K562 (cell line): ENCODE measurements at regions not wholly inside any gene's neighbourhood (a gene's known extent, or its start where the extent isn't known, plus 50 kb on each side); places are given as distances from the start of the nearest gene placed in this dataset.

Source experiments
- ATAC-seq: fragments of 200-7000 bp; cut with Tn5 transposase; 3 replicates; pipeline ENCODE4 v1.9.1; 2020; ENCODE audit warnings: moderate library complexity
- BruUV-seq: library from RNA; stranded (reverse); fragments of 400-500 nt; replicated peaks from 2 replicates; lab custom pipeline; 2021; lab: Mats Ljungman, UMichigan
- CTCF ChIA-PET: fragments of 300-600 bp; formaldehyde crosslinking; extraction: SDS; loops from one replicate; lab custom pipeline; 2021; ENCODE audit warnings: low intra/inter-chr PET ratio; lab: Yijun Ruan, JAX
- POLR2A ChIA-PET: fragments of 300-600, 350-650 bp; sonication (Branson Sonifier 250); formaldehyde crosslinking; extraction: SDS; loops from one replicate; lab custom pipeline; 2021; ENCODE audit warnings: antibody characterized with exemption, inconsistent platforms; lab: Yijun Ruan, JAX
- DNase-seq, 4 experiments: peaks; one replicate each; pipeline versions ENCODE4 v3.0.0 to v3.0.0-alpha.2; 2011 to 2018; ENCODE audit warnings: low spot score in 3 of 4, mixed read lengths in 3 of 4; ENCODE audit errors: extremely low read depth in 1 of 4
- FAIRE-seq: peaks from 2 replicates; lab custom pipeline; 2011; peaks lifted over from hg19 to GRCh38; lab: Jason Lieb, UNC
- H2AFZ ChIP-seq: 2 replicates; pipeline ENCODE4 v1.6.0; 2011; ENCODE audit warnings: low read depth, low read length, control low read depth, inconsistent platforms
- H3K27ac ChIP-seq: fragments of 200-600 bp; 3 replicates; pipeline ENCODE4 v1.8.0; 2011; ENCODE audit warnings: low read depth, mild to moderate bottlenecking, control low read depth, inconsistent platforms, low read length, moderate library complexity, mixed read lengths; ENCODE audit errors: extremely low read depth
- H3K27me3 ChIP-seq, 2 experiments: fragments of 300-600 bp in 1 of 2; 2 replicates in 1 of 2; 3 replicates in 1 of 2; pipeline versions ENCODE4 v1.6.0 to v1.8.0; 2011; ENCODE audit warnings: inconsistent platforms in 2 of 2, low read length in 2 of 2, mild to moderate bottlenecking in 1 of 2, mixed read lengths in 1 of 2, moderate library complexity in 1 of 2; ENCODE audit not compliant: control insufficient read depth in 2 of 2, insufficient read depth in 2 of 2
- H3K36me3 ChIP-seq: fragments of 300-600 bp; 3 replicates; pipeline ENCODE4 v1.8.0; 2011; ENCODE audit warnings: mild to moderate bottlenecking, low read length, inconsistent platforms; ENCODE audit not compliant: control insufficient read depth, insufficient read depth
- H3K4me1 ChIP-seq, 2 experiments: fragments of 200-600 bp in 1 of 2; replicated peaks in 1 of 2; 2 replicates in 1 of 2; 3 replicates in 1 of 2; pipeline versions ENCODE4 v1.5.1 to v1.8.0; 2011; ENCODE audit warnings: inconsistent platforms in 2 of 2, low read length in 2 of 2, mild to moderate bottlenecking in 1 of 2, mixed read lengths in 1 of 2, moderate library complexity in 1 of 2; ENCODE audit not compliant: control insufficient read depth in 2 of 2, insufficient read depth in 2 of 2
- H3K4me2 ChIP-seq: 2 replicates; pipeline ENCODE4 v1.6.1; 2011; ENCODE audit warnings: low read length, control low read depth, inconsistent platforms, mixed read lengths; ENCODE audit not compliant: insufficient read depth
- H3K4me3 ChIP-seq: fragments of 200-600 bp; sonication (generic), shearing (Covaris generic); 2 replicates; pipeline ENCODE4 v1.5.1; 2016; ENCODE audit warnings: control low read depth, inconsistent platforms
- H3K79me2 ChIP-seq: fragments of 200-600 bp; 3 replicates; pipeline ENCODE4 v1.8.0; 2011; ENCODE audit warnings: low read length, inconsistent platforms; ENCODE audit not compliant: control insufficient read depth, insufficient read depth
- H3K9ac ChIP-seq, 2 experiments: 2 replicates each; pipeline versions ENCODE4 v1.6.0 to v1.6.1; 2011; ENCODE audit warnings: low read depth in 2 of 2, low read length in 2 of 2, control low read depth in 1 of 2, inconsistent platforms in 1 of 2, mild to moderate bottlenecking in 1 of 2, mixed read lengths in 1 of 2; ENCODE audit not compliant: insufficient read depth in 1 of 2
- H3K9me1 ChIP-seq: one replicate; pipeline ENCODE4 v1.6.0; 2011; ENCODE audit warnings: inconsistent platforms, mild to moderate bottlenecking, low read length, moderate library complexity; ENCODE audit not compliant: control insufficient read depth, insufficient read depth
- H3K9me3 ChIP-seq: replicated peaks from 2 replicates; pipeline ENCODE4 v1.5.1; 2011; ENCODE audit warnings: low read depth, low read length, inconsistent platforms; ENCODE audit not compliant: control insufficient read depth, insufficient read depth
- H4K20me1 ChIP-seq: replicated peaks from 2 replicates; pipeline ENCODE4 v1.6.1; 2011; ENCODE audit warnings: low read length, inconsistent platforms, mixed read lengths; ENCODE audit not compliant: control insufficient read depth, insufficient read depth
- PBX2 ChIP-seq, 2 experiments: IDR thresholded peaks in 1 of 2; conservative IDR thresholded peaks in 1 of 2; 2 replicates each; pipeline ENCODE4 v1.6.1; 2016; ENCODE audit warnings: low read depth in 2 of 2, mild to moderate bottlenecking in 1 of 2, missing compliant biosample characterization in 1 of 2, missing genetic modification characterization in 1 of 2, moderate library complexity in 1 of 2
- PKNOX1 ChIP-seq: fragments of 450-650 bp; IDR thresholded peaks from 2 replicates; pipeline ENCODE4 v1.6.1; 2016
- SRSF3 ChIP-seq: fragments of 200-400 bp; formaldehyde crosslinking; IDR thresholded peaks from 2 replicates; pipeline ENCODE4 v1.6.1; 2016; ENCODE audit warnings: mild to moderate bottlenecking, low read length, moderate library complexity; ENCODE audit not compliant: insufficient read depth
- WGBS: fragments of 100-300 bp; shearing (Covaris generic); methylation state at CpG from one replicate; pipeline ENCODE4 v1.1.6; 2016; ENCODE audit warnings: low coverage, mixed read lengths; ENCODE audit not compliant: insufficient coverage; ENCODE audit errors: missing lambda C conversion rate; 5-methylcytosine and 5-hydroxymethylcytosine counted together
- in situ Hi-C: fragments of 300-500 bp; cut with MboI; formaldehyde crosslinking; loops from 4 replicates; pipeline ENCODE4 v1.15.0; 2018; ENCODE audit warnings: inconsistent platforms, mixed read lengths
- intact Hi-C: fragments of 100-400 bp; cut with micrococcal nuclease; formaldehyde crosslinking; loops from 2 replicates; pipeline ENCODE4 v1.14.2; 2022

DNA sequence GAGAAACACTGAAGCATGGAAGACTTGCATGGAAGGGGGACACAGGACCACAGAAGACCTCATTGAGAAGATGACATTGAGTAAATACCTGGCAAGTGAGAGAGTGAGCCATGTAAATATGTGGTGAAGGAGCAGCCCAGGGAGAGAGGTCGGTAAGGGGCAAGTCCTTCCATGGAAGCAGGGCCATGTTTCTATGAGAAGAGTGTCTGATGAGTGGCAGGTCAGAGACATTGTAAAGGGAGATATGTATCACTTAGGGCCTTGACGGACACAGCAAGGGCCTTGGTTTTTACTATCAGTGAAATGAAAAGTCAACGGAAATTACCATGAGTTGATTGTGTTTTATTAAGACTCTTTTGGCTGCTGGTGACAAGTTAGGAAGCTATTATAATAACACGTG lies 336.4 kb downstream of the PLK2 start:
- TF ChIP-seq SRSF3 (no peak), PBX2 (CRISPR knock-in tag; IDR thresholded peaks at IDR 0.05; ENCODE audit: low read depth) (0 out of 2 replicates have a peak, but pooled peaks have one; percentile 7), PBX2 (tag; conservative IDR thresholded peaks at IDR 0.05; ENCODE audit: low read depth) (no peak), PKNOX1 (peak; percentile 75)
- Histone ChIP-seq H3K9ac (no peak overlapping the region), H3K79me2 (no peaks in the 10 kb centered on the region), H3K9me1 (no peaks in the 10 kb centered on the region), H3K27ac (no peak overlapping the region), H3K27me3 (no peaks in the 10 kb centered on the region), H3K4me3 (no peak overlapping the region), H3K36me3 (no peaks in the 10 kb centered on the region), H2AFZ (peak overlapping the region; percentile 72), H4K20me1 (no peaks in the 10 kb centered on the region), H3K4me1 (peaks cover 0 to 6% of the 10 kb centered on the region in 2 experiments; a peak in 1 of 5 replicates), H3K9me3 (no peaks in the 10 kb centered on the region; the same call in 1 of the 2 replicates), H3K4me2 (peak overlapping the region; percentile 21; the same call in 1 of the 2 replicates)
- ATAC-seq (peak; percentile 60), FAIRE-seq (no peak), DNase-seq (no peak)
- 2% methylated on average over 4 of the region's 4 CpGs for WGBS
- POLR2A ChIA-PET: no interaction called here
- BruUV-seq: no TSS peak
- CTCF ChIA-PET: no interaction called here
- intact Hi-C loops: no loop called here
- in situ Hi-C loops: no loop called here
